H9 (cell line): ENCODE measurements at regions not wholly inside any gene's neighbourhood (a gene's known extent, or its start where the extent isn't known, plus 50 kb on each side); places are given as distances from the start of the nearest gene placed in this dataset.

Source experiments
- DNase-seq: peaks from one replicate; pipeline ENCODE4 v3.0.0-alpha.2; 2017
- H2AFZ ChIP-seq: one replicate; pipeline ENCODE4 v1.6.1; 2013; ENCODE audit warnings: mild to moderate bottlenecking, low read length, control low read depth, moderate library complexity
- H2AK5ac ChIP-seq: 2 replicates; pipeline ENCODE4 v1.6.1; 2013; ENCODE audit warnings: low read length, control low read depth, mixed read lengths; ENCODE audit not compliant: insufficient read length
- H2BK120ac ChIP-seq: one replicate; pipeline ENCODE4 v1.6.1; 2013; ENCODE audit warnings: low read depth, mild to moderate bottlenecking, low read length, control low read depth, inconsistent platforms; ENCODE audit not compliant: poor library complexity, severe bottlenecking
- H2BK12ac ChIP-seq: 2 replicates; pipeline ENCODE4 v1.6.1; 2013; ENCODE audit warnings: low read length, control low read depth, mixed read lengths, low read depth; ENCODE audit not compliant: insufficient read length
- H2BK15ac ChIP-seq: 2 replicates; pipeline ENCODE4 v1.6.1; 2013; ENCODE audit warnings: low read depth, low read length, control low read depth
- H2BK20ac ChIP-seq: one replicate; pipeline ENCODE4 v1.6.1; 2013; ENCODE audit warnings: low read depth, mild to moderate bottlenecking, low read length, control low read depth, inconsistent platforms; ENCODE audit not compliant: poor library complexity, severe bottlenecking
- H2BK5ac ChIP-seq: 2 replicates; pipeline ENCODE4 v1.6.1; 2013; ENCODE audit warnings: low read length, control low read depth, mixed read lengths; ENCODE audit not compliant: insufficient read length
- H3K14ac ChIP-seq: 2 replicates; pipeline ENCODE4 v1.6.1; 2013; ENCODE audit warnings: low read length, control low read depth; ENCODE audit not compliant: insufficient read depth
- H3K18ac ChIP-seq: 2 replicates; pipeline ENCODE4 v1.6.1; 2013; ENCODE audit warnings: low read depth, mild to moderate bottlenecking, mixed read lengths, low read length, control low read depth; ENCODE audit not compliant: insufficient read length
- H3K23ac ChIP-seq: 2 replicates; pipeline ENCODE4 v1.6.1; 2013; ENCODE audit warnings: low read length, control low read depth, mixed read lengths, low read depth; ENCODE audit not compliant: insufficient read length
- H3K23me2 ChIP-seq: 2 replicates; pipeline ENCODE4 v1.6.1; 2013; ENCODE audit warnings: low read depth, mild to moderate bottlenecking, mixed read lengths, low read length, control low read depth; ENCODE audit not compliant: insufficient read length, poor library complexity, severe bottlenecking
- H3K27ac ChIP-seq: 2 replicates; pipeline ENCODE4 v1.5.1; 2013; ENCODE audit warnings: low read length, control low read depth, mixed read lengths, low read depth; ENCODE audit not compliant: insufficient read length
- H3K27me3 ChIP-seq: 2 replicates; pipeline ENCODE4 v1.6.1; 2013; ENCODE audit warnings: low read length, control low read depth, inconsistent platforms; ENCODE audit not compliant: insufficient read depth
- H3K4ac ChIP-seq: 2 replicates; pipeline ENCODE4 v1.6.1; 2013; ENCODE audit warnings: low read depth, mild to moderate bottlenecking, control low read depth, inconsistent platforms, low read length, moderate library complexity
- H3K4me1 ChIP-seq: 2 replicates; pipeline ENCODE4 v1.6.1; 2013; ENCODE audit warnings: low read length, control low read depth, inconsistent platforms; ENCODE audit not compliant: insufficient read depth
- H3K4me2 ChIP-seq: 2 replicates; pipeline ENCODE4 v1.6.1; 2013; ENCODE audit warnings: low read length, control low read depth, mixed read lengths; ENCODE audit not compliant: insufficient read length, insufficient read depth
- H3K56ac ChIP-seq: 2 replicates; pipeline ENCODE4 v1.6.1; 2013; ENCODE audit warnings: low read depth, mild to moderate bottlenecking, mixed read lengths, low read length, control low read depth; ENCODE audit not compliant: insufficient read length
- H3K79me1 ChIP-seq: 2 replicates; pipeline ENCODE4 v1.6.1; 2013; ENCODE audit warnings: low read depth, mild to moderate bottlenecking, moderate library complexity, low read length, control low read depth, inconsistent platforms; ENCODE audit not compliant: insufficient read depth, poor library complexity, severe bottlenecking
- H3K79me2 ChIP-seq: 2 replicates; pipeline ENCODE4 v1.6.1; 2013; ENCODE audit warnings: low read length, control low read depth, inconsistent platforms; ENCODE audit not compliant: insufficient read depth
- H3K9ac ChIP-seq: 2 replicates; pipeline ENCODE4 v1.6.1; 2013; ENCODE audit warnings: low read length, control low read depth, mixed read lengths; ENCODE audit not compliant: insufficient read length; ENCODE audit errors: extremely low read depth
- H3K9me3 ChIP-seq: one replicate; pipeline ENCODE4 v1.6.1; 2013; ENCODE audit warnings: low read depth, low read length, inconsistent platforms; ENCODE audit not compliant: control insufficient read depth
- H3T11ph ChIP-seq: one replicate; pipeline ENCODE4 v1.6.1; 2013; ENCODE audit warnings: mild to moderate bottlenecking, low read length, control low read depth, inconsistent platforms
- H4K20me1 ChIP-seq: one replicate; pipeline ENCODE4 v1.6.1; 2013; ENCODE audit not compliant: control insufficient read depth, insufficient read length, insufficient read depth
- H4K5ac ChIP-seq: 2 replicates; pipeline ENCODE4 v1.6.1; 2013; ENCODE audit warnings: low read depth, mild to moderate bottlenecking, mixed read lengths, low read length, control low read depth; ENCODE audit not compliant: insufficient read length
- H4K8ac ChIP-seq: replicated peaks from 2 replicates; pipeline ENCODE4 v1.6.1; 2013; ENCODE audit warnings: low read length, control low read depth, mixed read lengths, low read depth; ENCODE audit not compliant: insufficient read length
- H4K91ac ChIP-seq: 2 replicates; pipeline ENCODE4 v1.6.1; 2013; ENCODE audit warnings: low read depth, mild to moderate bottlenecking, moderate library complexity, mixed read lengths, low read length, control low read depth; ENCODE audit not compliant: insufficient read length
- H3K27ac Mint-ChIP-seq, 3 experiments: 2 replicates in 2 of 3; 3 replicates in 1 of 3; pipeline ENCODE4 v1.8.0; 2020 to 2021; ENCODE audit warnings: mixed read lengths in 3 of 3, mild to moderate bottlenecking in 1 of 3, moderate library complexity in 1 of 3
- H3K27me3 Mint-ChIP-seq: 2 replicates; pipeline ENCODE4 v1.8.0; 2021; ENCODE audit warnings: low read depth, mild to moderate bottlenecking, moderate library complexity, mixed read lengths
- H3K36me3 Mint-ChIP-seq, 3 experiments: 2 replicates in 2 of 3; 3 replicates in 1 of 3; pipeline ENCODE4 v1.8.0; 2020 to 2021; ENCODE audit warnings: low read depth in 3 of 3, mixed read lengths in 3 of 3; ENCODE audit not compliant: insufficient read depth in 1 of 3
- H3K4me1 Mint-ChIP-seq, 2 experiments: 2 replicates each; pipeline ENCODE4 v1.8.0; 2020; ENCODE audit warnings: mixed read lengths in 2 of 2
- H3K4me3 Mint-ChIP-seq, 2 experiments: 2 replicates in 1 of 2; 3 replicates in 1 of 2; pipeline ENCODE4 v1.8.0; 2020 to 2021; ENCODE audit warnings: mild to moderate bottlenecking in 2 of 2, mixed read lengths in 2 of 2, moderate library complexity in 1 of 2
- H3K9me3 Mint-ChIP-seq, 2 experiments: 2 replicates in 1 of 2; 3 replicates in 1 of 2; pipeline ENCODE4 v1.8.0; 2020; ENCODE audit warnings: mild to moderate bottlenecking in 2 of 2, mixed read lengths in 2 of 2, moderate library complexity in 1 of 2
- CTCF ChIP-seq: fragments of 200-600 bp; sonication (generic); conservative IDR thresholded peaks from 3 replicates; pipeline ENCODE4 v1.8.0; 2021; ENCODE audit warnings: antibody characterized with exemption, mild to moderate bottlenecking
- WGBS: extraction: QIAGEN DNeasy Blood & Tissue Kit; methylation state at CpG from one replicate; pipeline ENCODE4 v1.1.7; 2013; ENCODE audit warnings: missing lambda C conversion rate, low lambda C conversion rate, mixed read lengths; ENCODE audit not compliant: insufficient read length; ENCODE audit errors: extremely low coverage; 5-methylcytosine and 5-hydroxymethylcytosine counted together

- Histone ChIP-seq H2BK5ac (no peak overlapping the region), H3K56ac (no peak overlapping the region), H3K14ac (no peak overlapping the region), H3T11ph (no peak overlapping the region), H4K5ac (no peak overlapping the region), H3K4ac (no peak overlapping the region), H2AFZ (no peak overlapping the region), H2AK5ac (no peak overlapping the region), H3K4me2 (no peak overlapping the region), H3K79me2 (no peaks in the 10 kb centered on the region), H3K9me3 (no peaks in the 10 kb centered on the region), H3K23me2 (no peaks in the 10 kb centered on the region), H3K18ac (no peak overlapping the region), H2BK15ac (no peak overlapping the region), H3K9ac (no peak overlapping the region), H3K4me1 (no peaks in the 10 kb centered on the region; the same call in 1 of the 2 replicates), H3K27me3 (no peaks in the 10 kb centered on the region), H4K91ac (no peak overlapping the region), H3K23ac (no peak overlapping the region), H4K20me1 (no peaks in the 10 kb centered on the region), H2BK12ac (no peak overlapping the region), H2BK20ac (no peak overlapping the region), H4K8ac (no peak overlapping the region), H3K27ac (no peak overlapping the region), H3K79me1 (no peaks in the 10 kb centered on the region), H2BK120ac (no peak overlapping the region)
- Mint-ChIP-seq H3K27ac (no peak overlapping the region), H3K9me3 (peaks cover 2 to 3% of the 10 kb centered on the region in 2 experiments; a peak in 4 of 5 replicates), H3K36me3 (no peaks in the 10 kb centered on the region; a peak in 2 of 7 replicates), H3K4me1 (peaks cover 9 to 10% of the 10 kb centered on the region in 2 experiments), H3K4me3 (no peak overlapping the region), H3K27me3 (peaks cover 16% of the 10 kb centered on the region)
- WGBS = no CpG with 5 or more reads among the region's 4 CpGs
- DNase-seq = no peak
- no peak for TF ChIP-seq CTCF
These were observed 65.7 kb downstream of the IRX2 start for GRCh38 chr5:2685651-2686272.
